Esophagus muscularis mucosa (tissue), 4 donors: ENCODE measurements at regions not wholly inside any gene's neighbourhood (a gene's known extent, or its start where the extent isn't known, plus 50 kb on each side); places are given as distances from the start of the nearest gene placed in this dataset.

Source experiments
- CTCF ChIP-seq, 3 experiments: fragments of 200-600 bp in 2 of 3; fragments of 450-650 bp in 1 of 3; sonication (generic) in 2 of 3; IDR thresholded peaks; one replicate each; pipeline ENCODE4 v1.5.1; 2017 to 2019; ENCODE audit warnings: antibody characterized with exemption in 3 of 3, mild to moderate bottlenecking in 2 of 3, moderate library complexity in 1 of 3
- EP300 ChIP-seq: sonication (generic); formaldehyde crosslinking; IDR thresholded peaks from one replicate; pipeline ENCODE4 v1.6.1; 2017; ENCODE audit warnings: antibody characterized with exemption
- POLR2A ChIP-seq: fragments of 450-650 bp; IDR thresholded peaks from one replicate; pipeline ENCODE4 v1.6.1; 2017; ENCODE audit warnings: antibody characterized with exemption, moderate library complexity, mild to moderate bottlenecking, low read depth
- POLR2AphosphoS5 ChIP-seq, 2 donors: sonication (generic); formaldehyde crosslinking; IDR thresholded peaks; one replicate each; pipeline ENCODE4 v1.6.1; 2017; ENCODE audit warnings: antibody characterized with exemption in 2 of 2

- no peak for TF ChIP-seq POLR2AphosphoS5 (IDR thresholded peaks at IDR 0.05)
- no peak for TF ChIP-seq POLR2A
- TF ChIP-seq CTCF (IDR thresholded peaks at IDR 0.05) = no peak
- no peak for TF ChIP-seq EP300
Measured at GRCh38 chr9:71446473-71447411, 321.6 kb downstream of the CEMIP2 start.
